PC-9 (cell line): ENCODE measurements at regions not wholly inside any gene's neighbourhood (a gene's known extent, or its start where the extent isn't known, plus 50 kb on each side); places are given as distances from the start of the nearest gene placed in this dataset.

Experiments used
- BruUV-seq: library from RNA; stranded (reverse); fragments of 400-500 nt; replicated peaks from 2 replicates; lab custom pipeline; 2021; lab: Mats Ljungman, UMichigan
- CTCF ChIA-PET: fragments of 300-600 bp; sonication (Branson Sonifier 250); formaldehyde crosslinking; loops from one replicate; lab custom pipeline; 2022; ENCODE audit warnings: antibody characterized with exemption; lab: Charles Lee
- POLR2A ChIA-PET: fragments of 300-600 bp; sonication (Branson Sonifier 250); formaldehyde crosslinking; loops from one replicate; lab custom pipeline; 2022; ENCODE audit warnings: antibody characterized with exemption; ENCODE audit not compliant: unreplicated experiment; lab: Charles Lee
- DNase-seq, 2 experiments: peaks; one replicate each; pipeline versions ENCODE4 v3.0.0 to v3.0.0-alpha.2; 2015 to 2022; ENCODE audit warnings: mixed read lengths in 1 of 2
- H2AFZ ChIP-seq: fragments of 200-600 bp; sonication (generic); 2 replicates; pipeline ENCODE4 v1.8.1; 2017; ENCODE audit warnings: antibody characterized with exemption
- H3F3A ChIP-seq: fragments of 200-600 bp; sonication (generic); 2 replicates; pipeline ENCODE4 v1.8.1; 2017; ENCODE audit warnings: antibody characterized with exemption, mild to moderate bottlenecking, low read depth; ENCODE audit not compliant: insufficient read depth
- H3K27ac ChIP-seq: fragments of 200-600 bp; sonication (generic); 2 replicates; pipeline ENCODE4 v1.6.1; 2016; ENCODE audit warnings: mixed run types
- H3K27me3 ChIP-seq: fragments of 200-600 bp; sonication (generic); 2 replicates; pipeline ENCODE4 v1.6.1; 2016; ENCODE audit warnings: low read depth, mixed run types; ENCODE audit not compliant: insufficient read depth
- H3K36me3 ChIP-seq: fragments of 200-600 bp; sonication (generic); 2 replicates; pipeline ENCODE4 v1.6.1; 2016; ENCODE audit warnings: low read depth, mixed run types
- H3K4me1 ChIP-seq: fragments of 200-600 bp; sonication (generic); replicated peaks from 2 replicates; pipeline ENCODE4 v1.6.1; 2016; ENCODE audit warnings: mixed run types; ENCODE audit not compliant: insufficient read depth
- H3K4me2 ChIP-seq: fragments of 200-600 bp; sonication (generic); 2 replicates; pipeline ENCODE4 v1.6.1; 2017; ENCODE audit warnings: mixed run types
- H3K4me3 ChIP-seq: fragments of 200-600 bp; sonication (generic); 2 replicates; pipeline ENCODE4 v1.6.1; 2016; ENCODE audit warnings: mixed run types
- H3K79me2 ChIP-seq: fragments of 200-600 bp; sonication (generic); 2 replicates; pipeline ENCODE4 v1.6.1; 2017; ENCODE audit warnings: low read depth, mixed run types
- H3K9me2 ChIP-seq: fragments of 200-600 bp; sonication (generic); 2 replicates; pipeline ENCODE4 v1.8.1; 2017; ENCODE audit warnings: mild to moderate bottlenecking; ENCODE audit not compliant: insufficient read depth
- H3K9me3 ChIP-seq: fragments of 200-600 bp; sonication (generic); 2 replicates; pipeline ENCODE4 v1.8.1; 2016; ENCODE audit warnings: low read depth; ENCODE audit not compliant: insufficient read depth
- H4K20me1 ChIP-seq: fragments of 200-600 bp; sonication (generic); 2 replicates; pipeline ENCODE4 v1.8.1; 2017; ENCODE audit not compliant: insufficient read depth
- CTCF ChIP-seq: fragments of 200-600 bp; sonication (generic); conservative IDR thresholded peaks from 2 replicates; pipeline ENCODE4 v1.6.1; 2017; ENCODE audit warnings: mixed run types, antibody characterized with exemption, mild to moderate bottlenecking, moderate library complexity
- EZH2 ChIP-seq: fragments of 200-600 bp; sonication (generic); IDR thresholded peaks from 2 replicates; pipeline ENCODE4 v1.8.0; 2017; ENCODE audit warnings: antibody characterized with exemption, low read depth
- intact Hi-C: fragments of 100-400 bp; cut with micrococcal nuclease; formaldehyde crosslinking; loops from one replicate; pipeline ENCODE4 v1.10.0; 2022; ENCODE audit not compliant: unreplicated experiment

GRCh38 chr1:165047994-165048393, 308.5 kb downstream of the LMX1A start:
- Histone ChIP-seq H3K27ac (no peak overlapping the region), H3K27me3 (no peaks in the 10 kb centered on the region), H3K79me2 (no peaks in the 10 kb centered on the region), H3K4me2 (no peak overlapping the region), H2AFZ (no peak overlapping the region), H3F3A (no peaks in the 10 kb centered on the region), H4K20me1 (no peaks in the 10 kb centered on the region), H3K9me2 (no peaks in the 10 kb centered on the region), H3K4me1 (peaks cover 7% of the 10 kb centered on the region; the same call in 1 of the 2 replicates), H3K9me3 (no peaks in the 10 kb centered on the region), H3K36me3 (no peaks in the 10 kb centered on the region), H3K4me3 (no peak overlapping the region)
- DNase-seq: no peak
- POLR2A ChIA-PET: no interaction called here
- intact Hi-C loops: no loop called here
- TF ChIP-seq EZH2 (no peak), CTCF (no peak)
- CTCF ChIA-PET: no interaction called here
- no TSS peak for BruUV-seq

- intact Hi-C loops: no loop called here
- no peaks in the 10 kb centered on the region for H3K79me2 ChIP-seq
- no peaks in the 10 kb centered on the region for H3K9me2 ChIP-seq
- H3K4me3 ChIP-seq: no peak overlapping the region
- no TSS peak for BruUV-seq
- no peak overlapping the region for H2AFZ ChIP-seq
- no peak for DNase-seq
- POLR2A ChIA-PET: no interaction called here
- no peaks in the 10 kb centered on the region for H3K36me3 ChIP-seq
- H3K9me3 ChIP-seq: no peaks in the 10 kb centered on the region
- H4K20me1 ChIP-seq: no peaks in the 10 kb centered on the region
- H3K4me2 ChIP-seq: no peak overlapping the region
- H3K4me1 ChIP-seq: peaks cover 7% of the 10 kb centered on the region; the same call in 1 of the 2 replicates
- H3K27ac ChIP-seq: no peak overlapping the region
- H3K27me3 ChIP-seq: no peaks in the 10 kb centered on the region
- CTCF ChIA-PET: no interaction called here
- TF ChIP-seq CTCF (no peak), EZH2 (no peak)
- no peaks in the 10 kb centered on the region for H3F3A ChIP-seq
These were observed 310.6 kb downstream of the LMX1A start for GRCh38 chr1:165045902-165046301.

GRCh38 chr1:165040641-165041040, 315.9 kb downstream of the LMX1A start:
- H3K27me3 ChIP-seq: no peaks in the 10 kb centered on the region
- H4K20me1 ChIP-seq: no peaks in the 10 kb centered on the region
- H3K4me1 ChIP-seq: no peaks in the 10 kb centered on the region
- ChIA-PET POLR2A (no interaction called here), CTCF (no interaction called here)
- H3K9me3 ChIP-seq: no peaks in the 10 kb centered on the region
- H3K9me2 ChIP-seq: no peaks in the 10 kb centered on the region
- H3K36me3 ChIP-seq: no peaks in the 10 kb centered on the region
- H3F3A ChIP-seq: no peaks in the 10 kb centered on the region
- TF ChIP-seq CTCF (no peak), EZH2 (no peak)
- no peaks in the 10 kb centered on the region for H3K79me2 ChIP-seq
- DNase-seq: no peak
- BruUV-seq: no TSS peak
- H2AFZ ChIP-seq: no peak overlapping the region
- no peak overlapping the region for H3K4me2 ChIP-seq
- H3K27ac ChIP-seq: no peak overlapping the region
- intact Hi-C loops: no loop called here
- no peak overlapping the region for H3K4me3 ChIP-seq
